GM21717 (cell line): ENCODE measurements at regions not wholly inside any gene's neighbourhood (a gene's known extent, or its start where the extent isn't known, plus 50 kb on each side); places are given as distances from the start of the nearest gene placed in this dataset.
"Not testable (repeated sequence)": the region's sequence is repeated elsewhere in the genome, so short reads cannot be mapped to it uniquely, and the experiment has no call there.

Experiments used
- ATAC-seq: cut with Tn5 transposase; IDR thresholded peaks from one replicate; pipeline ENCODE4 v1.9.1; 2021; ENCODE audit warnings: mild to moderate bottlenecking, moderate library complexity; ENCODE audit not compliant: unreplicated experiment

DNA sequence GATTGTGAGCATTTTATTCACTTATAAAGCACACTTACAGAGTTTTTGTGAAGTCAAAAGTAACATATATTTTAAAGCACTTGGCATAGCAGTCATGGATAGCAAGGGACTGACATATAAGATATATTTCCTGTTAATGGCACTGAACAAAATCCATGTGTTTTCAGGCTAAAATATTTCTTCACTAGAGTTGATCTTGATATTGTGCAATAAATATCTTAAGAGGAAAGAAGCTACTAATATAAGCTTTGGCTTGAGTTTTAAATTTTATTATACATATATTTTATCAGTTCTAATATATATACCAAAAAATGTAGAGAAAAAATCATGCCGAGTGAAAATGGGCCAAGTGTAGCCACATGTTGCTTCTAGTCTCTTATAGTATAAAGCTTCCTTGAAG lies 189.7 kb upstream of the DPP10 start:
- ATAC-seq: no peak

- ATAC-seq: no peak
Measured at GRCh38 chr2:114254875-114255274, 187.6 kb upstream of the DPP10 start.

DNA sequence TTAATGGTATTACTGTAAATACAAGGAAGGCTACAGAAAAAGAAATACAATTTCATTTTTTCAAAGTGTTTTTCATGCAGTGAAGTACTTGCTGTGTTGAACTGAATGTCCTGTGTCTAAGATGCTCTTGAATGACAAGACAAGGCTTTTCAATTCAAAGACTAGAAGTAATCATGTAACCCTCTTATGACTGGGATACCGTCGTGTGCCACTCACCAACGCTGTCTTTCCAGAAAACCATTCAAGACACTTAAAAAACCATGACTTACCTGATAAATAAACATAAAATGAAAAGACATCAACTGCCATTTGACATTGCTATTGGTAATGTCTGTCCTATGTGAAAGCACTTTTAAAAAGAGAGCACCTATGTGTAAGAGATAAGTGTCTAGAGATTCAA lies 183.1 kb upstream of the DPP10 start:
- no peak for ATAC-seq

GRCh38 chr2:114261366-114261765 lies 181.1 kb upstream of the DPP10 start:
- no peak for ATAC-seq

DNA sequence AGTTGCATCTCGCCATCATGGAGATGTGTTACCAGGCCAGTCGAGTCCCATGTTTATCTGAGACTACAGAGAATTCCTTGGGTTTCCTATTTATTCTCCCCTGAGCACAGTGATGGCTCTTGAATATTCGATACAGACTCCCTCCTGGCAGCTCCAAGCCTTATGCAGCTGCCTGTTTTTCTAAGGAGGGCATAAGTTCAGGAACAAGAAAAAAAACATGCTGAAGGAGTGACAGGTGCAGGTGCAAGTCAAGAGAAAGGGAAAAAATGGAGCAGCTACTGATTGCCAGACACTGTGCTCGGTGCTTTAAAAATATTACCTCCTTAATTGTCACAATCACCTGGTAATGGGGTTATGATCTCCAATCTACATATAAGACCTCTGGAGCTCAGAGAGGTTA lies 177.2 kb upstream of the DPP10 start:
- no peak for ATAC-seq

- no peak for ATAC-seq
Measured at GRCh38 chr2:114274957-114275356, 167.5 kb upstream of the DPP10 start.

DNA sequence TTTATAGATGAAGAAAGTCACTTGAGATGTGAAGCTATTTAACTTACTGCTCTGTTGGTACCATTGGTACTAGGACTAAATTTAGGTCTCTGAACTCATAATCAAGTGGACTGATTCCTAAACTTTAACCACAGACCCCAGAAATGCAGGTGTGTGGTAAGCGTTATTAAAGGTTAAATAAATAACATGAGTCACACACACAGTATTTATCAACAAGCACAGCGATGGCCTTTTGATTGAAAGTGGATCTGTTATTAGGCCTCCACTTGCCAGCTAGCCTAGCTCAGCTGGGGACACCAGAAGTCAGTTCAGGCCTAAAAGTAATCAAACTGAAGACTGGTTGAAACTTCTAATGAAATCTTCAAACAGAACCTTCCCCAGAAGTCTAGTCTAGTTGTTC lies 161.3 kb upstream of the DPP10 start:
- no peak for ATAC-seq

DNA sequence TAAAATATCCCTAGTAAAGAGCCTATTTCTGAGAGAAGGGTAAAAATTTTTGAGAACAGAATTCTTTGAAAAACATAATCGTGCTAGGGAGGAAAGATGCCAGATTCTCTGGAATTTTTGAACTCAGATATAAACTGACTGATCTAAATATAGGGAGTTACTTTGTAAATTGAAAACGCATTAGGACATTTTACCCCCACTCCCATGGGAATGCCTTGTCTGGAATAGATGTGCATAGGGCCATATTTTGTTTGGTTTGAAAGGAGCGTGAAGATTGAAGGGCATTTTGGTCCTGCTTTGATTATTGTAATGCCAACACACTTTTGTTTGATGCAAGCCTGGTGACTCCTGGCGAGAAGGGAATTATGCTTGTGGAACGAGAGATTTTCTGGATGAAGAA lies 158.7 kb upstream of the DPP10 start:
- ATAC-seq: no peak

- ATAC-seq: no peak
Measured at GRCh38 chr2:114286438-114286837, 156.0 kb upstream of the DPP10 start.

DNA sequence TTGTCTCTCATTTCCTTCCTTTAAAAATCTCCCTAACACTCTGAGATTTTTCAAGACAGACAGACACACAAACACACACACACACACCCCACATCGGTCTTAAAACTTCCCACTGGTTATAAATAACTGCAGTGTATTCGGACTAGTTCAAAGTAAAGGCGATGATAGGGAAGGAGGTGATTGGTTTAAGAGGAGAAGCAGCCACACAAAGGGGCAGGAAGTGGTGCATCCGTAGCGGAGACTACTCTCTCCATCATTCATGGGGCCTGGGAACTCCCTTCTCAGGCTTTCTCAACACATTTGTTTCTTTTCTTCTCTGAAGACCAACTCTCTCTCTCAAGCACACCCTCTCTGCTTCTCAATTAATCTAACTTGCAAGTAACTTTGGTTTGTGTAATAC lies 149.1 kb upstream of the DPP10 start:
- ATAC-seq: no peak

DNA sequence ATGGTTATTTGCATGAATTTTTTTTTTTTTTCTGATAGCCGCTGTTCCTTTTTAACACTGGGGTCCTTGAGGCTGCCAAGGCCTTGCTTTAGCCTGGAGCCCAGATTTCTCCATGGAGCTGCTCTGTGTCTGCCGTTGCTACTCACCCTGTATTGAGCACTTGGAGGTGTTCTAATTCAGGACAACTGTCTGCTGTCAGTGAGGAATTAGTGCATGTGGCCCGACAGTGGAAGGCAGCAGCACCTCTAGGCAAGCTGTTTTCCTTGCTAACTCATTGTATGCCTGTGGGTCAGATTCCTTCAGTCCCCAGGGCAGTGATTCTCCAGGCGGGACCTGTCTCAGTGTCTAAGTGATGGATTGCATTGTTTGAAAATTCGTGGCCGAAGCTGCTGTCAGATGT lies 147.7 kb upstream of the DPP10 start:
- no peak for ATAC-seq

GRCh38 chr2:114300351-114300750 lies 142.1 kb upstream of the DPP10 start:
- not testable (repeated sequence) for ATAC-seq

GRCh38 chr2:114316532-114317300 lies 125.7 kb upstream of the DPP10 start:
- no peak for ATAC-seq

DNA sequence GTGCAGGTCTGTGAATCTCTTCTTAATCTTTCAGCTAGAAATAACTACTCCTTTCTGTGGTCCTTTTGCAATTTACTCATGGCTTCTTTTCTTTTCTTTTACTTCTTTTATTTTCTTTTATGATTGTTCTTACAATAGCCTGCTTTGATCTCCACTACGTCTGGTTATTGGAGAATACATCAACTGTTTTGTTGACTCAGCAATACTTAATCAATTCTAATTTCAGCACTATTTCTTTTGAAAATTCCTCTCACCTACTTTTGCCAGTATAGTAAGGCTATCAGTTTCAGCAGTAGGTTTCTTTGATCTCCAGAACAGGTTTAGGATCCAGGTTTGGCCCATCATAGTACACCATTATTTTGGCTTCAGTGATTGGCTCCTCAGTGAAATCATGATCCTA lies 111.8 kb upstream of the DPP10 start:
- no peak for ATAC-seq

GRCh38 chr2:114331934-114332333 lies 110.5 kb upstream of the DPP10 start:
- ATAC-seq: no peak

GRCh38 chr2:114345246-114345645 lies 97.2 kb upstream of the DPP10 start:
- ATAC-seq: no peak

DNA sequence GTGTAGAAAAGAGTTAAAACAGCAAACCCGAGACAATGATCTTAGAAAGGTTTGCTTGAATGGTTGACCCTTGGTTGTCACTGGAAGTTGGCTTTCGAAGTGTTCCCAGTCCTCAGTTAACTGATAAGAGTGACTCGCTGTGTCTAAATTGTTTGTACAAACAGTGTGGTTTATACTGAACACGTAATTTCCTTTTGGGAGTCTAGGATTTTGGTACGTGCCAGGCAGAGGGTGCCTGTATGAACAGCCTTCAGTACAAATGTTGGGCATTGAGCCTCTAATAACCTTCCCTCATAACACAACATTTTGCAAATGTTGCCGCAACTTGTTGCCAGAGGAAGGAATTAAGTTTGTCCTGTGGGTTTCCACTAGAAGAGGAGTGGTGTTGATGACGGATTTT lies 95.8 kb upstream of the DPP10 start:
- ATAC-seq: no peak

GRCh38 chr2:114350186-114350725 lies 92.2 kb upstream of the DPP10 start:
- no peak for ATAC-seq

- ATAC-seq: no peak
Measured at GRCh38 chr2:114352988-114353387, 89.5 kb upstream of the DPP10 start.

- ATAC-seq: no peak
Measured at GRCh38 chr2:114354199-114354598, 88.2 kb upstream of the DPP10 start.

GRCh38 chr2:114368705-114369104 lies 73.7 kb upstream of the DPP10 start:
- no peak for ATAC-seq

DNA sequence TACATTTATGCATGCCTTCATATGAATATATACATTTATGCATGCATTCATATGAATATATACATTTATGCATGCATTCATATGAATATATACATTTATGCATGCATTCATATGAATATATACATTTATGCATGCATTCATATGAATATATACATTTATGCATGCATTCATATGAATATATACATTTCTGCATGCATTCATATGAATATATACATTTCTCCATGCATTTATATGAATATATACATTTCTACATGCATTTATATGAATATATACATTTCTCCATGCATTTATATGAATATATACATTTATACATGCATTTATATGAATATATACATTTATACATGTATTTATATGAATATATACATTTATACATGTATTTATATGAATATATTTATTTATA lies 70.7 kb upstream of the DPP10 start:
- ATAC-seq: not testable (repeated sequence)

GRCh38 chr2:114373591-114373990 lies 68.8 kb upstream of the DPP10 start:
- no peak for ATAC-seq
